ENCODE measurements at regions not wholly inside any gene's neighbourhood (a gene's known extent, or its start where the extent isn't known, plus 50 kb on each side); places are given as distances from the start of the nearest gene placed in this dataset.
"Not testable (repeated sequence)": the region's sequence is repeated elsewhere in the genome, so short reads cannot be mapped to it uniquely, and the experiment has no call there.

- Mint-ChIP-seq H3K4me1 (no peaks in the 10 kb centered on the region), H3K27me3 (no peaks in the 10 kb centered on the region), H3K4me3 (no peak overlapping the region), H3K9me3 (peaks cover 12 to 15% of the 10 kb centered on the region in 2 donors), H3K27ac (no peak overlapping the region)
- no peak for DNase-seq
- ATAC-seq, result no peak
Measured at GRCh38 chr1:195878478-195878877, 729.8 kb downstream of the KCNT2 start.

DNA sequence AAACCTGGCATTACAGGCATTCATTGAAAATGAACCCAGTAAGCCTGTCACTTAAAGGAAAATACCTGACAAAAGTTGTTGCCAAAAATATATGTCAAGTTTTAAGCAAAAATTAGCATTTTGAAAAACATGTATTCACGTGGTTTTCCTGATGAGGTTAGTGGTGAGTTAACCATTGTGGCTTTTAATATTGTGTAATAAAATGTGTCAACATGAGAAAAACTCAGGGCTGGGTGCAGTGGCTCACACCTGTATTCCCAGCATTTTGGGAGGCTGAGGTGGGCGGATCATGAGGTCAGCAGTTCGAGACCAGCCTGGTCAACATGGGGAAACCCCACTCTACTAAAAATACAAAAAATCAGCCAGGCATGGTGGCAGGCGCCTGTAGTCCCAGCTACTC, 731.4 kb downstream of the KCNT2 start:
- DNase-seq (no peak), ATAC-seq (no peak)
- H3K27ac Mint-ChIP-seq, result no peak overlapping the region
- no peaks in the 10 kb centered on the region for H3K27me3 Mint-ChIP-seq
- H3K4me1 Mint-ChIP-seq, result no peaks in the 10 kb centered on the region
- peaks cover 15 to 17% of the 10 kb centered on the region in 2 donors for H3K9me3 Mint-ChIP-seq
- H3K4me3 Mint-ChIP-seq, result no peak overlapping the region

- DNase-seq (no peak), ATAC-seq (no peak)
- no peaks in the 10 kb centered on the region for H3K27me3 Mint-ChIP-seq
- H3K4me3 Mint-ChIP-seq, result no peak overlapping the region
- H3K4me1 Mint-ChIP-seq, result no peaks in the 10 kb centered on the region
- no peak overlapping the region for H3K27ac Mint-ChIP-seq
- H3K9me3 Mint-ChIP-seq, result peaks cover 9 to 12% of the 10 kb centered on the region in 2 donors
Measured at GRCh38 chr1:195872376-195872775, 735.9 kb downstream of the KCNT2 start.

- no peak for DNase-seq
- ATAC-seq, result no peak
- H3K4me3 Mint-ChIP-seq, result no peak overlapping the region
- no peaks in the 10 kb centered on the region for H3K4me1 Mint-ChIP-seq
- H3K27ac Mint-ChIP-seq, result no peak overlapping the region
- no peaks in the 10 kb centered on the region for H3K27me3 Mint-ChIP-seq
- H3K9me3 Mint-ChIP-seq, result peaks cover 5 to 9% of the 10 kb centered on the region in 2 donors
Measured at GRCh38 chr1:195867638-195868037, 740.6 kb downstream of the KCNT2 start.

- ATAC-seq, result no peak
- H3K4me1 Mint-ChIP-seq, result no peaks in the 10 kb centered on the region
- no peaks in the 10 kb centered on the region for H3K27me3 Mint-ChIP-seq
- no peak for DNase-seq
- no peak overlapping the region for H3K4me3 Mint-ChIP-seq
- H3K27ac Mint-ChIP-seq, result no peak overlapping the region
- peaks cover 0 to 9% of the 10 kb centered on the region in 2 donors for H3K9me3 Mint-ChIP-seq
Measured at GRCh38 chr1:195866781-195867222, 741.4 kb downstream of the KCNT2 start.

DNA sequence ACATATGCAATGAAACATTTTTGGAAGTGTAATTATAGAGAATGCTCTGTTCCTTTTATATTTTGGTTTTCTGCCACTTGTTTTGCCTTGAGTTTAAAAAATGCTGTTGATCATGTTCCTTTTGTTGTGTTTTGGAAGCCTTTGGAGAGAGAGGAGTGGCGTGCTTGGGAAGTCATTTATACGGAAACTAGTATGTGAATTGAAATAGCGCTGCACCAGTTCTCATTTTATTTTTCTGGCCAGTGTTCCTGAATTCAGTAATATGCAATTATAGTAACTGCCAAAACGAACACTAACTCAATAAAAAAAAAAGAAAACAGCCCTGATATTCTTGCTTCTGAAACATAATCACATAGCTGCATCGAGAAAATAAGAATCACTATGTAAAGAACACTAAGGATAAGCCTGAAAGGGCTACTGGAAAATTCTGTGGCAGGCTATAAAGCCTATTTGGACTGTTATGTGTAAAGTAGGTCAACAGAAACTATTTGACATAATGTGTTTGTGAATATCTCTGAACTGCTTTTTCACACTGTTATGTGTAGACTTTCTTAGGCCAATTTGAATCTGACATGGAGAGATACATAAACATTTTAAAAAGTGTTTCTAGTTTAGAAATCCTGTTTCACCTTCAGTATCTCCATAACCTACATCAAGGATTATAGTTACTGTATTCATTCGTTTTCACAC, 742.0 kb downstream of the KCNT2 start:
- no peak overlapping the region for H3K27ac Mint-ChIP-seq
- H3K9me3 Mint-ChIP-seq, result peaks cover 0 to 9% of the 10 kb centered on the region in 2 donors
- ATAC-seq (no peak), DNase-seq (no peak)
- H3K4me3 Mint-ChIP-seq, result no peak overlapping the region
- H3K4me1 Mint-ChIP-seq, result no peaks in the 10 kb centered on the region
- H3K27me3 Mint-ChIP-seq, result no peaks in the 10 kb centered on the region

DNA sequence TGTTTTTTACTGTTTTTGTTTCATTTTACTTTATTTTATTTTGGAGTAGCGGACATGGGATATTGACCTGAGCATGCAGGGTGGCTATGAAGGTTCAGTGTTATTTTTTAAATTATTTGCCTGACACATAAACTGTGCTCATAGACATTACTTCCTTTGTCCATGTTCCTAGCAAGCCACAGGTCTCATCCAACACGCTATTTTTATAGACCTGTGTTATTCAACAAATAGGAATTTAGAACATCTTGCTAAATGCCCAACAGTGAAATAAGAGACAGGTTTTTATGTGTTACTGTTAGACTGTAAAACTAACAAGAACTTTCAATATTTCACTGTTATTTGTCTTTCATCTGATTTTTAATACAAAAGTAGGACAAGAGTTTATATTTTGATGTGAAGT, 756.4 kb downstream of the KCNT2 start:
- Mint-ChIP-seq H3K27ac (no peak overlapping the region), H3K27me3 (no peaks in the 10 kb centered on the region), H3K4me1 (no peaks in the 10 kb centered on the region), H3K9me3 (peaks cover 7 to 12% of the 10 kb centered on the region in 2 donors), H3K4me3 (no peak overlapping the region)
- ATAC-seq (no peak), DNase-seq (no peak)

GRCh38 chr1:195851016-195851601, 757.1 kb downstream of the KCNT2 start:
- Mint-ChIP-seq H3K27ac (no peak overlapping the region), H3K27me3 (no peaks in the 10 kb centered on the region), H3K4me3 (no peak overlapping the region), H3K4me1 (no peaks in the 10 kb centered on the region), H3K9me3 (peaks cover 6 to 7% of the 10 kb centered on the region in 2 donors)
- ATAC-seq (no peak), DNase-seq (no peak)

DNA sequence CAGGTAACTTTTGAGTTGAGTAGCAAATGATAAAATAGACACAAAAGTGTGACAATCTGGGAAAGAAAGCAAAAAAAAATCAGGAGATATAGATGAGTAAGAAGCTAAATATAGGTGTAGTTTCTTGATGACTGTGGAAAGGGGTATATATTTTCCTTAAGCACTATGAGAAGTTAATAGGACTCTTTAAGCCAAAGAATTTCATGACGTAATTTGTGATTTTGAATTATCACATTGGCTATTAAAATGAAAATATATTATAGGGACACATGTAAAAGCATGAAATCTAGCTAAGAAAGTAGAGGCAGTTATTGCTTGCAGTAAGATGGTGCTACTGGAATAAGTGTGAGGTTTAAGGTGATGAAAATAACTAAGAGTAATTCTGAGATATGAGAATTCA, 759.1 kb downstream of the KCNT2 start:
- no peak overlapping the region for H3K27ac Mint-ChIP-seq
- no peaks in the 10 kb centered on the region for H3K27me3 Mint-ChIP-seq
- no peaks in the 10 kb centered on the region for H3K4me1 Mint-ChIP-seq
- no peak for ATAC-seq
- DNase-seq, result no peak
- no peak overlapping the region for H3K4me3 Mint-ChIP-seq
- peaks cover 6% of the 10 kb centered on the region in 2 donors for H3K9me3 Mint-ChIP-seq

DNA sequence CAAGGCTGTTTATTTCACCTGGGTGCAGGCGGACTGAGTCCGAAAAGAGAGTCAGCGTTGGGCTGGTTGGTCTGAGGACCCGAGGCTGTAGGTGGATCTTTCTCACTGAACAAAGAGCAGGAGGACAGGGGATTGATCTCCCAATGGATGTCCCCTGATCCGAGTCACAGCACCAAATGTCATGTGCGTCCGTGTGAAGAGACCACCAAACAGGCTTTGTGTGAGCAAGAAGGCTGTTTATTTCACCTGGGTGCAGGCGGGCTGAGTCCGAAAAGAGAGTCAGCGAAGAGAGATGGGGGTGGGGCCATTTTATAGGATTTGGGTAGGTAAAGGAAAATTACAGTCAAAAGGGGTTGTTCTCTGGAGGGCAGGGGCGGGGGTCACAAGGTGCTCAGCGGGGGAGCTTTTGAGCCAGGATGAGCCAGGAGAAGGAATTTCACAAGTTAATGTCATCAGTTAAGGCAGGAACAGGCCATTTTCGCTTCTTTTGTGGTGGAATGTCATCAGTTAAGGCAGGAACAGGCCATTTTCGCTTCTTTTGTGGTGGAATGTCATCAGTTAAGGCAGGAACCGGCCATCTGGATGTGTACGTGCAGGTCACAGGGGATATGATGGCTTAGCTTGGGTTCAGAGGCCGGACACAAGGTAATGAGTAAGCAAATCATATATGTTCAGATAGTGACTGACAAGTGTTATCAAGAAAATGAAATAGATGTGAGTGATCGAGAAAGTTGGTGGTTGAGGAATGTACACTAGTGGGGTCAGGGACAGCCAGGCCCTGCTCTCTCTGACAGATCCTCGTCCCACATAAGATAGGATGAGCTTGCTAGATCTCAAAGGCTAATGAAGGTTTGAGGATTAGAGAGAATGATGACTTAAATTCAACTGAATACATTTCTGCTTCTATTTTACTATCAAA, 760.0 kb downstream of the KCNT2 start:
- not testable (repeated sequence) for H3K4me3 Mint-ChIP-seq, DNase-seq, H3K4me1 Mint-ChIP-seq, ATAC-seq, H3K27ac Mint-ChIP-seq, H3K27me3 Mint-ChIP-seq
- H3K9me3 Mint-ChIP-seq, result peaks cover 6 to 14% of the 10 kb centered on the region in 2 donors

DNA sequence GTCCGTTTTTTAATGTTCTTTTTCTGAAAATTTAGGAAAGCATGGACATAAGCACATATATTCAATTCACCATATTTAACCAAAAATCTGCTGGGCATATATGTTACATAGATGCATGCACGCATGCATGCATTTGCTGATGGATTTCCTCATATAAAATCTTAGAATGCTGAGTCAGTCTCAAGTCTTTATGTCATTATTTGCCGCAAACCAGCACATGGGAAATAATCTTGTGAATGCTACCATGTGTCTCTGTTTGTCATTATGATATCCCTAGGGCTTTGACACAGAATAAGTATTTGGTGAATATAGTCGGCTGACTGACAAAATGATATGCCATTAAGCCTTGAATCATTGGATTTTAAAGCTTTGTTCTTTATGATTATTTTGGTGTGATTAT, 776.5 kb downstream of the KCNT2 start:
- Mint-ChIP-seq H3K27me3 (no peaks in the 10 kb centered on the region), H3K27ac (no peak overlapping the region), H3K4me3 (no peak overlapping the region), H3K9me3 (no peaks in the 10 kb centered on the region), H3K4me1 (no peaks in the 10 kb centered on the region)
- DNase-seq (no peak), ATAC-seq (no peak)

DNA sequence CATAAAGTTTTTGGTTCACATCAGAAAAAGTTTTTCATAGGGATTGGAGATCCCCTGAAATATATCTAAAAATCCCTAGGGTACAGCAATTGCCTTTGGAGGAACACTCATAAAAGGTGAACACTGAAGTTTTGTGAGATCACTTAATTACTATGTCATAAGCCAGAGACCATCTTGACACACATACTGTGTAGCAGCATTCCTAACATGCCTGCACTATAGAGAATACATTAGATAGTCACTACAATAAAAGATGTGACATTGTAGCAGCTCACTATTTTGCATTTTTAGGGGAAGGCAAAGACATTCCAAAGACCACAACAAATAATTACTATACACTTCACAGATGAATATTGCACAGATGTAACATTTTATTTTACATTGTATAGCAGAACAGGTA, 779.9 kb downstream of the KCNT2 start:
- Mint-ChIP-seq H3K4me1 (no peaks in the 10 kb centered on the region), H3K9me3 (no peaks in the 10 kb centered on the region), H3K27me3 (no peaks in the 10 kb centered on the region), H3K27ac (no peak overlapping the region), H3K4me3 (no peak overlapping the region)
- ATAC-seq (no peak), DNase-seq (no peak)

- H3K27me3 Mint-ChIP-seq, result no peaks in the 10 kb centered on the region
- H3K4me1 Mint-ChIP-seq, result no peaks in the 10 kb centered on the region
Measured at GRCh38 chr1:195820925-195821324, 787.3 kb downstream of the KCNT2 start.

DNA sequence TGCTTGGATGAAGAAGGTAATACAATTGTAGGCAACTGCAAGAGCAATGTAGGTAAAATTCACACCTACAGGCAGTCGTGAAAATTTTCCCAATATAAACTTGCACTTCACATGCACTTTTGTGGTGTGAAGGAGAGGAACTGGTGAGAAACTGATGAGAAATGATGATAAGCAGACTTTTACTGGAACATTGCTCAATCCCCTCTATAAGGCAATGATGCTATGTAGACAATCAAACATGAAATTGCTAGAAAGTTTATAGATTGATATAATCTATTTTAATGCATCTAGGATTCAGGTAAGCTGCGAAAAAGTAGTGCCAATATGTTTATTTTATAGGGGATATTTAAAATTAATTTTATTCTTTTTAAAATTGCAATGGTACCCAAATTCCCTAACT, 802.2 kb downstream of the KCNT2 start:
- Mint-ChIP-seq H3K27ac (no peak overlapping the region), H3K4me3 (no peak overlapping the region), H3K4me1 (no peaks in the 10 kb centered on the region), H3K9me3 (peaks cover 0 to 3% of the 10 kb centered on the region in 2 donors), H3K27me3 (no peaks in the 10 kb centered on the region)
- no peak for DNase-seq
- ATAC-seq, result no peak

More at GRCh38 chr1:195820925-195821324, 787.3 kb downstream of the KCNT2 start:
- Mint-ChIP-seq H3K4me3 (no peak overlapping the region), H3K27ac (no peak overlapping the region), H3K9me3 (peaks cover 0 to 5% of the 10 kb centered on the region in 2 donors)
- no peak for ATAC-seq
- DNase-seq, result no peak

DNA sequence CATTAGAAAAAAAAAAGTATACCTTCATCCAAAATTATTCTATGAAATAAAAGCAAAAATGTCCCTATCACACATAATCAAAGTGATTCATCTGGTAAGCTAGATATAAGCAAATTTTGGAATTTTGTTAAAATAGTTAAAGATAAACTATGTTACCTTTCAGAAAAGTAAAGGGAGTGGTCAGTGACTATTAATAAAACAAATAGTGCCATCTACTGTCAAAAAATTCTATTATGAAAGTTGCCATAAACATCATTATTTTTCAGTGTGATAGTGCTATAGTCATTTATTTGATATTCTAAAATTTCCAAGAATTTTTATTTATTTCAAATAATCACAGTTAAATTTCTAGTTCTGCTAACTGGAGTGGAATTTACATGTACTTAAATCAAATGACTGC, 803.7 kb downstream of the KCNT2 start:
- DNase-seq (no peak), ATAC-seq (no peak)
- Mint-ChIP-seq H3K27ac (no peak overlapping the region), H3K4me3 (no peak overlapping the region), H3K27me3 (no peaks in the 10 kb centered on the region), H3K4me1 (no peaks in the 10 kb centered on the region), H3K9me3 (peaks cover 0 to 3% of the 10 kb centered on the region in 2 donors)

DNA sequence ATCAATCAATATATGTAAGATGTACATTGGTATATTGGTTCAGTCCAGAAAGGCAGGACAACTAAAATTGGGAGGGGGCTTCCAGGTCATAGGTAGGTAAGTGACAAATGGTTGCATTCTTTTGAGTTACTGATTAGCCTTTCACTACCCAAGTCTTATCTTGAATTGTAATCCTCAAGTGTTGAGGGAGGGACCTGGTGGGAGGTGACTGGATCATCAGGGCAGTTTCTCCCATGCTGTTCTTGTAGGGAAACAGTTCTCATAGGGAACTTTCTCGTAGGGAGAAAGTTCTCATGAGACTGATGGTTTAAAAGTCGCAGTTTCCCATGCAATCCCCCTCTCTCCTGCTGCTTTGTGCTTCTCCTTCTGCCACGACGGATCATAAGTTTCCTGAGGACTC, 809.2 kb downstream of the KCNT2 start:
- Mint-ChIP-seq H3K9me3 (peaks cover 7 to 9% of the 10 kb centered on the region in 2 donors), H3K4me3 (no peak overlapping the region), H3K4me1 (no peaks in the 10 kb centered on the region), H3K27ac (no peak overlapping the region), H3K27me3 (no peaks in the 10 kb centered on the region)
- ATAC-seq (no peak), DNase-seq (no peak)
